Neuron (in vitro differentiated cells): ENCODE measurements at regions not wholly inside any gene's neighbourhood (a gene's known extent, or its start where the extent isn't known, plus 50 kb on each side); places are given as distances from the start of the nearest gene placed in this dataset.

Source experiments
- H2AFZ ChIP-seq: one replicate; pipeline ENCODE4 v1.6.1; 2013; ENCODE audit warnings: low read depth, mild to moderate bottlenecking, inconsistent platforms, low read length, moderate library complexity
- H3K27me3 ChIP-seq: one replicate; pipeline ENCODE4 v1.6.1; 2013; ENCODE audit warnings: low read length; ENCODE audit not compliant: insufficient read depth
- H3K36me3 ChIP-seq: one replicate; pipeline ENCODE4 v1.6.1; 2013; ENCODE audit warnings: low read length; ENCODE audit not compliant: insufficient read depth
- H3K4me1 ChIP-seq: one replicate; pipeline ENCODE4 v1.6.1; 2013; ENCODE audit warnings: low read length; ENCODE audit not compliant: insufficient read depth
- H3K4me3 ChIP-seq: 2 replicates; pipeline ENCODE4 v1.5.1; 2013; ENCODE audit warnings: mild to moderate bottlenecking, low read length, moderate library complexity
- H3K9me3 ChIP-seq: one replicate; pipeline ENCODE4 v1.6.1; 2013; ENCODE audit warnings: low read length

GRCh38 chr5:41621420-41621819 is 111.0 kb upstream of the PLCXD3 start:
- no peaks in the 10 kb centered on the region for H3K36me3 ChIP-seq
- H3K9me3 ChIP-seq, result no peaks in the 10 kb centered on the region
- no peaks in the 10 kb centered on the region for H3K4me1 ChIP-seq
- no peak overlapping the region for H3K4me3 ChIP-seq
- no peak overlapping the region for H2AFZ ChIP-seq
- H3K27me3 ChIP-seq, result no peaks in the 10 kb centered on the region

GRCh38 chr5:41617843-41618515 is 107.6 kb upstream of the PLCXD3 start:
- Histone ChIP-seq H2AFZ (no peak overlapping the region), H3K36me3 (no peaks in the 10 kb centered on the region), H3K4me1 (no peaks in the 10 kb centered on the region), H3K9me3 (no peaks in the 10 kb centered on the region), H3K27me3 (no peaks in the 10 kb centered on the region), H3K4me3 (no peak overlapping the region)

GRCh38 chr5:41610386-41610785 is 100.0 kb upstream of the PLCXD3 start:
- Histone ChIP-seq H3K9me3 (no peaks in the 10 kb centered on the region), H3K4me3 (no peak overlapping the region), H3K36me3 (no peaks in the 10 kb centered on the region)

GRCh38 chr5:41600731-41601130 is 90.3 kb upstream of the PLCXD3 start:
- Histone ChIP-seq H3K9me3 (no peaks in the 10 kb centered on the region), H3K4me3 (no peak overlapping the region), H3K27me3 (no peaks in the 10 kb centered on the region), H2AFZ (no peak overlapping the region), H3K36me3 (no peaks in the 10 kb centered on the region), H3K4me1 (no peaks in the 10 kb centered on the region)

More at GRCh38 chr5:41610386-41610785, 100.0 kb upstream of the PLCXD3 start:
- H3K27me3 ChIP-seq, result no peaks in the 10 kb centered on the region
- no peak overlapping the region for H2AFZ ChIP-seq
- H3K4me1 ChIP-seq, result no peaks in the 10 kb centered on the region

- Histone ChIP-seq H3K36me3 (no peaks in the 10 kb centered on the region), H3K27me3 (no peaks in the 10 kb centered on the region), H3K9me3 (no peaks in the 10 kb centered on the region), H3K4me1 (no peaks in the 10 kb centered on the region), H2AFZ (no peak overlapping the region), H3K4me3 (no peak overlapping the region)
Observed at GRCh38 chr5:41598011-41598410, 87.6 kb upstream of the PLCXD3 start.

- Histone ChIP-seq H3K4me1 (no peaks in the 10 kb centered on the region), H2AFZ (no peak overlapping the region), H3K4me3 (no peak overlapping the region), H3K27me3 (no peaks in the 10 kb centered on the region), H3K9me3 (no peaks in the 10 kb centered on the region), H3K36me3 (no peaks in the 10 kb centered on the region)
Observed at GRCh38 chr5:41587668-41588067, 77.3 kb upstream of the PLCXD3 start.

- Histone ChIP-seq H2AFZ (no peak overlapping the region), H3K27me3 (no peaks in the 10 kb centered on the region), H3K4me3 (no peak overlapping the region), H3K9me3 (no peaks in the 10 kb centered on the region), H3K36me3 (no peaks in the 10 kb centered on the region), H3K4me1 (no peaks in the 10 kb centered on the region)
Observed at GRCh38 chr5:41575110-41575779, 64.8 kb upstream of the PLCXD3 start.

- Histone ChIP-seq H3K27me3 (no peaks in the 10 kb centered on the region), H2AFZ (no peak overlapping the region), H3K4me3 (no peak overlapping the region), H3K4me1 (no peaks in the 10 kb centered on the region), H3K9me3 (no peaks in the 10 kb centered on the region), H3K36me3 (no peaks in the 10 kb centered on the region)
Observed at GRCh38 chr5:41574391-41574790, 64.0 kb upstream of the PLCXD3 start.
